H1 (cell line): ENCODE measurements at regions not wholly inside any gene's neighbourhood (a gene's known extent, or its start where the extent isn't known, plus 50 kb on each side); places are given as distances from the start of the nearest gene placed in this dataset.

Experiments
- CTCF ChIA-PET: fragments of 300-600 bp; sonication (Branson Sonifier 250); formaldehyde crosslinking; loops from one replicate; lab custom pipeline; 2021; ENCODE audit not compliant: partially characterized antibody; lab: Charles Lee
- POLR2A ChIA-PET: fragments of 300-600 bp; sonication (Branson Sonifier 250); formaldehyde crosslinking; loops from one replicate; lab custom pipeline; 2021; ENCODE audit warnings: inconsistent platforms; ENCODE audit not compliant: partially characterized antibody; lab: Charles Lee
- DNase-seq, 2 experiments: peaks; one replicate each; pipeline versions ENCODE4 v3.0.0 to v3.0.0-alpha.2; 2010 to 2022; ENCODE audit warnings: low spot score in 2 of 2, low read depth in 1 of 2, mixed read lengths in 1 of 2
- FAIRE-seq: peaks from 2 replicates; lab custom pipeline; 2011; peaks lifted over from hg19 to GRCh38; lab: Jason Lieb, UNC
- H2AFZ ChIP-seq: 2 replicates; pipeline ENCODE4 v1.8.1; 2012; ENCODE audit warnings: low read length, inconsistent platforms
- H2AK5ac ChIP-seq: 2 replicates; pipeline ENCODE4 v1.6.1; 2013; ENCODE audit warnings: low read depth, low read length
- H2BK120ac ChIP-seq: replicated peaks from 2 replicates; pipeline ENCODE3; 2013; ENCODE audit warnings: low read depth, low read length, inconsistent platforms
- H2BK12ac ChIP-seq: 2 replicates; pipeline ENCODE4 v1.6.1; 2013; ENCODE audit warnings: low read depth, low read length
- H2BK15ac ChIP-seq: 2 replicates; pipeline ENCODE4 v1.6.1; 2013; ENCODE audit warnings: low read length
- H2BK20ac ChIP-seq: 2 replicates; pipeline ENCODE4 v1.6.1; 2013; ENCODE audit warnings: low read length
- H2BK5ac ChIP-seq: 2 replicates; pipeline ENCODE4 v1.6.1; 2013; ENCODE audit warnings: low read depth, low read length
- H3K14ac ChIP-seq: 2 replicates; pipeline ENCODE4 v1.6.1; 2013; ENCODE audit warnings: inconsistent platforms; ENCODE audit not compliant: insufficient read length
- H3K18ac ChIP-seq: 2 replicates; pipeline ENCODE4 v1.6.1; 2013; ENCODE audit warnings: low read length; ENCODE audit errors: extremely low read depth
- H3K23ac ChIP-seq: 2 replicates; pipeline ENCODE4 v1.6.1; 2013; ENCODE audit warnings: inconsistent platforms; ENCODE audit not compliant: insufficient read length
- H3K23me2 ChIP-seq: 2 replicates; pipeline ENCODE4 v1.6.1; 2013; ENCODE audit warnings: low read depth, low read length
- H3K27ac ChIP-seq: 2 replicates; pipeline ENCODE4 v1.6.1; 2011; ENCODE audit warnings: low read depth, low read length, inconsistent platforms
- H3K27me3 ChIP-seq, 4 experiments: replicated peaks in 1 of 4; 1 replicate in 1 of 4; 2 replicates in 3 of 4; pipeline versions ENCODE4 v1.6.1 to v1.8.1; 2011 to 2013; ENCODE audit warnings: low read length in 3 of 4, mild to moderate bottlenecking in 3 of 4, inconsistent platforms in 2 of 4, mixed read lengths in 2 of 4, moderate library complexity in 1 of 4; ENCODE audit not compliant: control insufficient read depth in 3 of 4, insufficient read depth in 3 of 4; ENCODE audit errors: extremely low read depth in 1 of 4
- H3K36me3 ChIP-seq, 4 experiments: 2 replicates each; pipeline versions ENCODE4 v1.6.1 to v1.8.1; 2011 to 2013; ENCODE audit warnings: mild to moderate bottlenecking in 4 of 4, low read length in 3 of 4, moderate library complexity in 2 of 4, control low read depth in 1 of 4, inconsistent platforms in 1 of 4; ENCODE audit not compliant: insufficient read depth in 4 of 4, control insufficient read depth in 2 of 4
- H3K4ac ChIP-seq: replicated peaks from 2 replicates; pipeline ENCODE3; 2013; ENCODE audit warnings: low read length, low read depth, mixed read lengths, inconsistent platforms; ENCODE audit not compliant: insufficient read length
- H3K4me1 ChIP-seq, 4 experiments: replicated peaks in 1 of 4; 1 replicate in 1 of 4; 2 replicates in 3 of 4; pipeline versions ENCODE4 v1.6.1 to v1.8.1; 2011 to 2013; ENCODE audit warnings: low read length in 3 of 4, inconsistent platforms in 2 of 4, mixed read lengths in 1 of 4; ENCODE audit not compliant: insufficient read depth in 4 of 4, control insufficient read depth in 3 of 4
- H3K4me2 ChIP-seq, 2 experiments: 2 replicates each; pipeline versions ENCODE4 v1.6.1 to v1.8.1; 2011 to 2013; ENCODE audit warnings: low read depth in 2 of 2, low read length in 2 of 2, control low read depth in 1 of 2, inconsistent platforms in 1 of 2, mild to moderate bottlenecking in 1 of 2; ENCODE audit not compliant: insufficient read depth in 1 of 2
- H3K4me3 ChIP-seq, 4 experiments: fragments of 200-600, 300-600 bp in 1 of 4; sonication (generic), shearing (Covaris generic), sonication (Bioruptor Twin) in 1 of 4; 2 replicates each; pipeline versions ENCODE4 v1.5.1 to v1.8.1; 2011 to 2016; ENCODE audit warnings: low read length in 4 of 4, low read depth in 3 of 4, control low read depth in 2 of 4, inconsistent platforms in 2 of 4, mild to moderate bottlenecking in 2 of 4, mixed read lengths in 1 of 4, moderate library complexity in 1 of 4; ENCODE audit not compliant: insufficient read depth in 2 of 4; ENCODE audit errors: extremely low read depth in 1 of 4
- H3K56ac ChIP-seq: replicated peaks from 2 replicates; pipeline ENCODE3; 2013; ENCODE audit warnings: low read depth, mild to moderate bottlenecking, mixed read lengths, low read length, inconsistent platforms; ENCODE audit not compliant: insufficient read length
- H3K79me1 ChIP-seq: 2 replicates; pipeline ENCODE4 v1.6.1; 2013; ENCODE audit warnings: low read depth, low read length, control low read depth
- H3K79me2 ChIP-seq, 2 experiments: 2 replicates each; pipeline versions ENCODE4 v1.6.1 to v1.8.1; 2012 to 2013; ENCODE audit warnings: low read length in 2 of 2, mild to moderate bottlenecking in 2 of 2, inconsistent platforms in 1 of 2; ENCODE audit not compliant: insufficient read depth in 2 of 2, control insufficient read depth in 1 of 2
- H3K9ac ChIP-seq, 4 experiments: replicated peaks in 1 of 4; 1 replicate in 1 of 4; 2 replicates in 3 of 4; pipeline versions ENCODE4 v1.6.1 to v1.8.1; 2011 to 2013; ENCODE audit warnings: low read depth in 3 of 4, low read length in 3 of 4, control low read depth in 2 of 4, mild to moderate bottlenecking in 2 of 4, moderate library complexity in 2 of 4, inconsistent platforms in 1 of 4; ENCODE audit errors: extremely low read depth in 1 of 4
- H3K9me3 ChIP-seq, 2 experiments: 2 replicates each; pipeline versions ENCODE4 v1.6.1 to v1.8.1; 2012 to 2013; ENCODE audit warnings: mild to moderate bottlenecking in 2 of 2, moderate library complexity in 2 of 2, control low read depth in 1 of 2, inconsistent platforms in 1 of 2, low read depth in 1 of 2, low read length in 1 of 2, mixed read lengths in 1 of 2; ENCODE audit not compliant: insufficient read depth in 2 of 2
- H4K20me1 ChIP-seq, 2 experiments: replicated peaks in 1 of 2; 2 replicates each; pipeline versions ENCODE3 to v1.8.1; 2011 to 2013; ENCODE audit warnings: inconsistent platforms in 2 of 2, low read length in 2 of 2, mild to moderate bottlenecking in 1 of 2; ENCODE audit not compliant: insufficient read depth in 2 of 2, control insufficient read depth in 1 of 2
- H4K5ac ChIP-seq: 2 replicates; pipeline ENCODE4 v1.6.1; 2013; ENCODE audit warnings: low read length, low read depth, mixed read lengths, inconsistent platforms; ENCODE audit not compliant: insufficient read length
- H4K8ac ChIP-seq: 2 replicates; pipeline ENCODE4 v1.8.0; 2013; ENCODE audit warnings: mild to moderate bottlenecking, moderate library complexity, low read length, inconsistent platforms; ENCODE audit not compliant: insufficient read depth; ENCODE audit errors: extremely low read depth
- H4K91ac ChIP-seq: replicated peaks from 2 replicates; pipeline ENCODE3; 2013; ENCODE audit warnings: low read length, mixed read lengths, inconsistent platforms; ENCODE audit not compliant: insufficient read length
- BRCA1 ChIP-seq: IDR thresholded peaks from 2 replicates; pipeline ENCODE4 v1.6.1; 2012; ENCODE audit warnings: low read depth, low read length, improper control_type of control experiment
- CHD2 ChIP-seq: IDR thresholded peaks from 2 replicates; pipeline ENCODE4 v1.6.1; 2012; ENCODE audit warnings: low read length, improper control_type of control experiment
- CTBP2 ChIP-seq: IDR thresholded peaks from 2 replicates; pipeline ENCODE4 v1.7.0; 2011; ENCODE audit warnings: borderline replicate concordance, mild to moderate bottlenecking, moderate library complexity, mixed read lengths, low read length; ENCODE audit not compliant: insufficient read depth, insufficient read length
- EGR1 ChIP-seq: IDR thresholded peaks from 2 replicates; pipeline ENCODE4 v1.6.1; 2011; ENCODE audit warnings: low read depth, low read length, borderline replicate concordance
- PHF8 ChIP-seq: fragments of 200-600 bp; sonication (generic); conservative IDR thresholded peaks from 2 replicates; pipeline ENCODE4 v1.7.1; 2012; ENCODE audit warnings: low read depth, mild to moderate bottlenecking, inconsistent platforms, low read length, moderate library complexity
- POU5F1 ChIP-seq: IDR thresholded peaks from 2 replicates; pipeline ENCODE4 v1.6.1; 2011; ENCODE audit warnings: low read depth, mild to moderate bottlenecking, low read length, moderate library complexity
- TEAD4 ChIP-seq: IDR thresholded peaks from 2 replicates; pipeline ENCODE4 v1.6.1; 2012; ENCODE audit warnings: low read depth, low read length, inconsistent platforms, mixed read lengths
- WGBS, 2 experiments: shearing (Covaris generic) in 1 of 2; methylation state at CpG; one replicate each; pipeline versions ENCODE4 v1.1.6 to v1.1.7; 2013 to 2015; ENCODE audit warnings: low lambda C conversion rate in 2 of 2, mixed read lengths in 2 of 2, inconsistent platforms in 1 of 2, low coverage in 1 of 2, missing lambda C conversion rate in 1 of 2; ENCODE audit not compliant: insufficient replicate concordance in 2 of 2, insufficient coverage in 1 of 2, insufficient read length in 1 of 2; ENCODE audit errors: extremely low coverage in 1 of 2, missing lambda C conversion rate in 1 of 2; 5-methylcytosine and 5-hydroxymethylcytosine counted together

DNA sequence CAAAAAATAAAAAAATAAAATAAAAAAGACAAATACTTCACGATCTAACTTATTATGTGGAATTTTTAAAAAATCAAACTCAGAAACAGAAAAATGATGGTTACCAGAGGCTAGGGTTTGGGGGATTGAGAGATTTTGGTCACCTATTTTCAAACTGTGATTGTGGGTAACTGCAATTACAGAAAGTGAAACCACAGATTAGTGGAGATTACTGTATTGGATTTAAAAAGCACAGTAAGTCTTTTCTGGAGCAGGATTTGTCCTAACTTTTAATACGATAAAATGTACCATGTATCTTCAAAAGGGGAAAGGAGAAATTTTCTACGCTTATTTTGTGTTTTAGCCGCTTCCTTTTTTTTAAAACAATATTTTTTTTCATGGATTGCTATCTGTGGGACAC, 1204.9 kb upstream of the LRRTM3 start:
- no peak overlapping the region for H3K23ac ChIP-seq
- H2BK20ac ChIP-seq = no peak overlapping the region
- no peak overlapping the region for H3K56ac ChIP-seq
- no peaks in the 10 kb centered on the region for H3K4me1 ChIP-seq
- H2BK15ac ChIP-seq = no peak overlapping the region
- no peak overlapping the region for H4K8ac ChIP-seq
- no peak overlapping the region for H3K9ac ChIP-seq
- H3K4me2 ChIP-seq = no peak overlapping the region
- no peak overlapping the region for H4K91ac ChIP-seq
- H4K5ac ChIP-seq = no peak overlapping the region
- H3K9me3 ChIP-seq = no peaks in the 10 kb centered on the region
- FAIRE-seq = no peak
- CTCF ChIA-PET = no interaction called here
- no peak overlapping the region for H3K4me3 ChIP-seq
- no peak overlapping the region for H3K14ac ChIP-seq
- TF ChIP-seq PHF8 = no peak
- no peak for TF ChIP-seq CHD2
- TF ChIP-seq EGR1 = no peak
- no peak for TF ChIP-seq TEAD4
- TF ChIP-seq POU5F1 = no peak
- no peak for TF ChIP-seq CTBP2
- TF ChIP-seq BRCA1 = no peak
- H2AK5ac ChIP-seq = no peak overlapping the region
- no peak overlapping the region for H3K4ac ChIP-seq
- no peak overlapping the region for H2BK12ac ChIP-seq
- DNase-seq = no peak
- H3K27me3 ChIP-seq = no peaks in the 10 kb centered on the region
- WGBS, 2 experiments = 83% methylated on average over 4 of the region's 4 CpGs; no CpG with 5 or more reads in 1 of the 2 experiments
- no peaks in the 10 kb centered on the region for H4K20me1 ChIP-seq
- no peaks in the 10 kb centered on the region for H3K79me2 ChIP-seq
- no peak overlapping the region for H2BK120ac ChIP-seq
- no peaks in the 10 kb centered on the region for H3K79me1 ChIP-seq
- POLR2A ChIA-PET = no interaction called here
- no peaks in the 10 kb centered on the region for H3K23me2 ChIP-seq
- H3K27ac ChIP-seq = no peak overlapping the region
- no peak overlapping the region for H3K18ac ChIP-seq
- H2AFZ ChIP-seq = no peak overlapping the region
- no peaks in the 10 kb centered on the region for H3K36me3 ChIP-seq
- no peak overlapping the region for H2BK5ac ChIP-seq
